ENCODE measurements at regions not wholly inside any gene's neighbourhood (a gene's known extent, or its start where the extent isn't known, plus 50 kb on each side); places are given as distances from the start of the nearest gene placed in this dataset.

DNA sequence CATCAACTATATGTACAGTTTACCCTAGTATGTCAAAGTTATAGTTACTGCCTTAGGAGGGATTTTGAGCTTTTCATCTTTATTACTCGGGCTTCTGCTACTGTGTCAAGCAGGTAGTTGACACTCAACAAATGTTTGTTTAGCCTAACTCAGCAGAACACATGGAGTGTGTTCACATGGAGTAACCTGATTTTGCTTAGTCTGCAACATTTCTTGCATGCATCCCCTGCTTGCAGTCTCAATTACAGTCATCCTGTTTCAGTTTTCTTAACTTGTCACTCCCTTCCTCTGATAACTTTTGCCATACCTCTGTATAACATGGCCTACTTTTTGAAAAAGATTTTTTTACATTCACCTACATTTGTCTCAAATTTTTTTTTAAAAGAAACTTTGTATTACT is 135.5 kb downstream of the NMUR2 start:
- DNase-seq: no peak

DNA sequence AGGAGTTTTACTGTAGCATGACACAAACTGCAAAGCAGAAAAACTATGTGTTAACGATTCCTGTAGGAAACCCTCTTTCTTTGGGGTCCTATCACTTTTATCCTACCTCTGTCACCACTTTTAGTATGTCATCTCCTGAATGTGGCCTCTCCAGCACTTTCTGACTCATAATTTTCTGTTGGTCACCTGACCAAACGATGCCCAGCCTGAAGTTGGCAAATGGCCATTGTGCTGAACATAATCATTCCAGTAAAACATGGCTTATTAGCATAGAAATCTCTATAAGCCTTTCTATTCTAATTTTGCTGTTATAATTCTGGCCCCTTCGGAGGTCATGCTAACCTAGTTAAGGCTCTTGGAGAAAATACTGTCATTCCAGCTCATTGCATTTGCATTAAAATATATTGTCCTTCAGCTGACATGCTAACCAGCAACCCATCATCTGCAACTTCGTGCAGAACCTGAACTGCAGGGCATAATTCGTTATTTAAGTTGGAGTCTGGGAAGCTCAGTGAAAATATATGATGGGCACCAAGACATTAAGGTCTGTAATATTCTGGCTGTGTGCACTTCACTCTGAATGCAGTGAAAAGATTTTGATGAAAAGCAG is 140.3 kb downstream of the NMUR2 start:
- DNase-seq: no peak

DNA sequence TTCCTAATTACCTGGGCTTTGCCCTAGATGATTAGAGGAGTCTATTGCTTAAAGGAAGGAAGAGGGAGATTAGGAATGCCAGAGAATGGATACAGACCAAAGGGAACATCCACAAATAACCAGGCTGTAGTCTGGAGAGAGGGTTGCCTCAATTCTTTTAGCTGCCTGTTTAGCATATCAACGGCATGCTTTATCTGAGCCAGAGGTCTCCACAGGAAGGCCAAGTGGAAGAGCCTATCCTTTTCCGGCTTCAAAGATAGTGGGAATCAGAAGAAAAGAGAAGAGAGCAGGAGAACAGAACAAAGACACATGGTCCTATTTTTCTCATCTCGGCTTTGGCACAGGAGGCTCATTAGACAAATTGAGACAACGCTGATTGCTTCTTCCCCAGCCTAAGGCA is 142.4 kb downstream of the NMUR2 start:
- no peak for DNase-seq

DNA sequence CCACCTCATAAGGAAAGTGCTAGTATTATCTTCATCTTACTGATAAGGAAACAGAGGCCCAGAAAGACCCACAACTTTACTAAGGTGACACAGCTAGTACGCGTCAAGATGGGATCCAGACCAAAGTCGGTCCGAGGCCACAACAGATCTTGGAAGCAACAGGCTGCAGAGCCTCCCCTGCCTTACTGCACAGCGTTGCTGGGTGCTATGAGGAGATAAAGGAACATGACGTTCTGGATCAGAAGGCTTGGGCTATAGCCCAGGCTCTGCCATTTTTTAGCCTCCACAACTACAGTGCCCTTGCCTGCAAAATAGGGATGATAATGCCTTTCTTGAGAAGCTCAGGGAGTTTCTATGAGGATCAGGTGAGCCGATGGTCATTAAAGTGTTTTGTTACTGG is 144.1 kb downstream of the NMUR2 start:
- no peak for DNase-seq

DNA sequence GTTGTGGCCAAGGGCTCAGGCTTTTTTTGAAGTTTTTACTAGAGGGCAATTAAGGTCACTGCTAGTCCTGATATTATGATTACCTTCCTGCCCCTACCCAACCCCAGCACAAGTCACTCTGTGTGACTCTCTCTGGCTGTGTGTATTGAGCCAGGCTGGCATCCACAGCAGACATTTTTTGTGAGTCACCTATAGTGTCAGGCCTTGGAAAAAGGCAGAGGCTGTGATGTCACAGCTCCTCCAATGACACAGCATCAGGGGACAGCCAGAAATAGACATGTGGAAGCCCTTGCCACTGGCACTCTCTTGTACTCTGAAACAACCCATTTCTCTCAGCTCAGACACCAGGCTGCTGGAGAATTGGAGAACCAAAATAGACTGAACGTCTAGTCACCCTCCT is 145.4 kb downstream of the NMUR2 start:
- DNase-seq: no peak

DNA sequence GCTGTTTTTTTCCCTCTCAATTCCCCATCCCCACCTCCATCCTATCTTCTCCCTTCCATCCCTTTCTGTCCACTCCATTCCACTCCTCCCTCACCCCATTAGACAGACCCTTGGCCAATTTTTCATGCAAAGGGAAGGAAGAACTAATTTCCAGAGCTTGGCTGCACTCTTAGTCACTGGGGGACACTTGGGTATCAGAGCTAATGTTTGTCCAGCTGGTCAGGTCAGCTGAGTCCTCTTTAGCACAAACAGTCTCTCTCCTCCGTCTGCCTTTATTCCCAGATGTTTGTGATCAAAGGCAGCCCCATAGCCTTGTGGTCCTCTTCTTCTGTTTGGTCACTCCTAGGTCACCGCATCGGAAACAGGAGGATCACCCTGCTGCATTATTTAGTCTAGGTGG is 148.5 kb downstream of the NMUR2 start:
- DNase-seq: no peak

- no peak for DNase-seq
These were observed 149.7 kb downstream of the NMUR2 start for GRCh38 chr5:152255411-152255810.

DNA sequence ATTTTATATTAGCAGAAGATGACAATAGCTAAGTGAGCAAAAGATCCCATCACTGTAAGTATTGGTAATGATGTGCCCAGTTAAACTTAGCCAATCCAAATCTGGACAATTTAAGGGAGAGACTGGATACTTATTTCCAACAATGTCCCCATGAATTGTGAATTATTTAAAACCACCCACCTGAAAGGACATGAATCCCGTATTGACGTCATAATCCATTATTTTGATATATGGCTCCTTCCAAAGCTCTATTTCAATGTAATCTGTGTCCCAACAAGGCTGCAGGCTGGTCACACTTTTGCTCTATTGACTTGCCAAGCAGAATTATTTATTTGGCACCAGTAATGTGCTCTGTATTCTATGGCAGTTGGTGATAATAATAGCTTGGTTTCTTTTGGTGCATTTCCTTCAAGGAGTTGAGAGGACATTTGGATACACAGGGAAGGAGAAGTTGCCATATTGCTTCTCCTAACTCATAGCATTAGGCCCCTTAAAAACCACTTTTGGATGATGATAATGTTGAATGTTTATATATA is 157.2 kb downstream of the NMUR2 start:
- DNase-seq: no peak

DNA sequence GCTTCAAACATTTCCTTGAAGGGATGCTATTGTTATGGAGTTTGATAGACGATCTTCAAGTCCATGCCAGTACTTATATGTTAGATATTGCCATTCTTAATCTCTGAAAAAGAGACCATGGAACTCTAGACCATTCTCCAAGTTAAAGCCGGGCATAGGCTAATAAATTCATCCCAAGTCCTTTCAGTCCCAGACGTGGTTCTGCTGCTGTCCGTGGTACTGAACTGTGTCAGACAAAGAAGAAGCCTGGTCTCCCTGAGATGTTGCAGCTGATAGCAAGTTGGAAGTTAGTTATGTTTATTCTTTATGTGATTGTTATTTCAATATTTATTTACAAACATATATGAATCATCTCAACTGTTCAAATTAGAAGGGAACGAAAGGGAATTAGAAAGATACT is 158.7 kb downstream of the NMUR2 start:
- DNase-seq: no peak

GRCh38 chr5:152237531-152237930 is 167.5 kb downstream of the NMUR2 start:
- no peak for DNase-seq

DNA sequence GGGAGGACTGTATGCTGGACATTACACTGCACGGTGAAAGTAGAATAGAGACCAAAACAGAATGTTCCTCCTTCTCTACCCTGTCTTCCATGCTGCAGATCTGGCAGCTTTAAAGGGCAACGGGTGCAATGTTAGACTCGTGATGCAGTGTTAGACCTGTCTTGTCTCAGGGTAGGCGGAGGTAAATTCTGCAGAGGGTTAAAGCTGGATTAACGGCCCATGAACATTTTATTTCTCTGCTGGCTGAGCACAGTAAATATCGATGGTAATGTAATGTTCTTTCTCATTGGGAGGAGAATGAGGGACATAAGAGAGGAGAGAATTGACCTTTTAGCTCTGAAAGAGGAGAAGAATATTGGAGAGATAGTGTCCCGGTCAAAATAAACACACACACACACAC is 178.9 kb downstream of the NMUR2 start:
- no peak for DNase-seq

DNA sequence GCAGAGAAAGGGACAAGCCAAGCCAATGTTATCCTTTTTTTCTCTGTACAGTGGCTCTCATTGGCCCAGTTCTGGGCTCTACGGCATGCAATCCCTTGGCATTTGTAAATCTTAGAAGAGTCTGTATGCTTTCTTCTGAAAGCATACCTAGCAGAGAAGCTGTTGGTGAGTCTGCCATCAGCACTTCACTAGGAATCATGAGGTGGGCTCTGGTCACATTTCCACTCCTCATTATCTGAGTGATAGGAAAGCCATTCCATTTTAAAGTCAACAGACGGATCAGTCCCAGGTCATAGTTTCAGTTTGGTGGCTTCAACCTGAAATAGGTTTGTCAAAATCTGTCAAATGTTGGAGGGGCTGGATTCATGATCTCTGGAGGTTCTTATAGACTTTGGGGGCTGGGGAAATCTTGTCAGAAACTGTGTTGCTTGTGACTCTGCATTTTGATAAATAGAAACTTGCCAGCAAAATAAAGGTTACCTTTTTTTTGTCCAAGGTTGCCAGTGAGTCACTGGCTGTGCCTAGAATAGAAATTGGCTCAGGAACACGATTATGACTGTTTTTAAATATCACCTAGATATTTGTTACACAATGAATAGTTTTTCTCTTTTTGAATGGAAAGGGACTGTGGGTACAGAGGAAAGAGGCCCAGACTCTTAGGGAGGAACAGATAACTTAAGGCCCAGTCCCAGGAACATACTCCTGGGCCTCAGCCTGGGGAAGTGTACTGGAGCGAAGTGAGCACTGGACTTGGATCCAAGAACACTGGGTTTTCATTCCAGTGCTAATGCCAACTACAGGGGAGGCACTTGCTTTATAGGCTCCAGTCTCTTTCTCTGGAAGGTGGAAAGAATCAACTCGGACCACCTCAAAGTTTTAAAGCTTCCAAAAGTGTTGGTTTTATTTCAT is 183.1 kb downstream of the NMUR2 start:
- no peak for DNase-seq

- DNase-seq: no peak
These were observed 186.4 kb downstream of the NMUR2 start for GRCh38 chr5:152218694-152219093.

DNA sequence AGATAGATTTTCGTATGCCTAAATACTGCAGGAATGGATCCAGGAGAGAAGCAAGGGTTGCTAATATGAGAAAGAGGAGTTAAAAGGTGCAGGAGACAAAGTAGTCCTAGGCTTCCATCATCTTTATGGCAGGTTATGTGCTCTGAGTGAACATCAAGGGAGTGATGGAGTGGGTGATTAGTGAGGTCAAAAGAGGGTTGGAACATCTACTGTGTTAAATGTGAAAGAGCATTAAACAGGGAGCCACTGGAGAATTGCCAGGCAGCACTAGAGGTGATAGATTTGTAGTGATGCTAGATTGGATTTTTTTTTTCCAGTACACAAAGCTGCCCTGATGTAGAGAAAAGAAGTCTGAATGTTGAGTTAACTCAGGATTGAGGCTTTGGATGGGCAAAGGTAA is 199.3 kb downstream of the NMUR2 start:
- DNase-seq: no peak

DNA sequence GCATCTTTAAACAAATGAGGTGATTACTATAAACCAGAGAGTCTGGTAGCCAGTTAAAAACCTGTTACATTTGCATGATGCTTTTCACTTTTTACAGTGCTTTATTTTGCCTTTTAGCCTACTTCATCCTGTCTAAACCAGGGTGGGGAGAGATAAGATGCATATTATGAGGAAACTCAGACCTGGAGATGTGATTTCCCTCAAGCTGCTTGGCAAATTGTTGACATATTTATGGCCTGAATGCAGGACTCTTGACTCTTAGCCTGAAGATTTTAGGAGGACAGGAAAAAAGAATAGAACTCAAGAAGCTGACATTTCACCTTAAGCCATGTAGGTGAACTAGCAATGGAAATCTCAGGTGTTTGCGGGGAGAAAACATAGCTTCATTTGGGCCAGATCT is 202.8 kb downstream of the NMUR2 start:
- DNase-seq: no peak

DNA sequence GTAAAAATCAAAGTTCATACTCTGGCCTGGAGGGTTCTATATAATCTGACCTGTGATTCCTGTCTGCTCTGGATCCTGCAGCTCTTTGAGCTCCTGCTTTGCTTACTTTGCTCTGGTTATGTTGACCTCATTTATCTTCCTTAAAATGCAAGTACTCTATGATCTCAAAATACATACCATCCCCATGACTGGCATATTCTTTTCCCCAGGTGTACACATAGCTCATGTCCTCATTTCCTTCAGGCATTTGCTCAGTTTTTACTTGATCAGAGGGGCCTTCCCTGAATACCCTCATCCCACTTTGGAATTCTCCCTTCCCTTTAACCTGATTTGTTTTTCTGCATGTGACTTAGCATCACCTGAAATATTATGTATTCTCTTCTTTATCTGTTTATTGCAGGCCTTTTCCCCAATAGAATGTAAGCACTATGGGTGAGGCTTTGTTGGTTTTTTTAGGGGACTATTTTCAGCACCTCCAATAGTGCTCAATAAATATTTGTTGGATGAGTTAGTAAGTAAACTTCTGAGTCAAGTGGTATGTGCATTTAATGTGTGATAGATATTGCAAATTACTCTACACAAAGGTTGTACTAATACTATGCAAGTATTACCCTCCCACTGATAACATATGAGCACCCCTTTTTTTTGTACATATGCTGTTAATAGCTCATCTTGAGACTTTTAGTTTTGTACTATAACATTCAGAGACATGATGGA is 211.5 kb downstream of the NMUR2 start:
- DNase-seq: no peak

GRCh38 chr5:152188251-152188650 is 216.8 kb downstream of the NMUR2 start:
- no peak for DNase-seq

- no peak for DNase-seq
These were observed 217.4 kb downstream of the NMUR2 start for GRCh38 chr5:152187668-152188067.

DNA sequence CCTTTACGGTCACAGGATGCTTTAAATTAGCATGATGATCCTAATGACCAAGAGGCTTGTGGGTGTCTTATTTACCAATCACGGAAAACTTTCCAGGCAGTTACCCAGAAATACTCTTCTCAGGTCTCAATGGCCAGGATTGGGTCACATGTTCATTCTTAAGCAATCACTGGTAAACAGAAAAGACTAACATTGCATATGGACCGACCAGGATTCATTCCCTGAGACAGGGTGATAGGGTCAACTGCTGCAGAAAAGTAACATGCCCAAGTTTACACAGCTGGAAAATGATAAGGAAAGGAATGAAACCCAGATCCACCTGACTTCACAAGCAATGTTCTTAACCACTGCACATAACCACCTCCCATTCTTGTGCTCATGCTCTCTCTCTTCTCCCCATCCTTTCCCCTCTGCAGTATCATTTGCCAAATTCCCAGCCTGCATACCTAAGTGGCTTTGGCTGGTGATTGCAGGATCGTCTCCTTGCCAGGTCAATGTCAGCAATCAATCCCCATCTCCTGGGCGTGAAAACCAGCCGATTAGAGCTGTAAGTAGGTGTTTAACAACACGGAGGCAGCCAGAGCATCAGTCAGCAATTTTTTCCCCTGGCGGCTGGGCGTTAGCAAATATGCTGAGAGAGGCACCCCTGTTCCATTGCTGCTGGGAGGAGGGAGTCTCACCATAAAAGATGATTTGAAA is 219.4 kb downstream of the NMUR2 start:
- DNase-seq: no peak

- no peak for DNase-seq
These were observed 220.8 kb downstream of the NMUR2 start for GRCh38 chr5:152184266-152184665.

- no peak for DNase-seq
These were observed 223.6 kb downstream of the NMUR2 start for GRCh38 chr5:152181461-152181860.

DNA sequence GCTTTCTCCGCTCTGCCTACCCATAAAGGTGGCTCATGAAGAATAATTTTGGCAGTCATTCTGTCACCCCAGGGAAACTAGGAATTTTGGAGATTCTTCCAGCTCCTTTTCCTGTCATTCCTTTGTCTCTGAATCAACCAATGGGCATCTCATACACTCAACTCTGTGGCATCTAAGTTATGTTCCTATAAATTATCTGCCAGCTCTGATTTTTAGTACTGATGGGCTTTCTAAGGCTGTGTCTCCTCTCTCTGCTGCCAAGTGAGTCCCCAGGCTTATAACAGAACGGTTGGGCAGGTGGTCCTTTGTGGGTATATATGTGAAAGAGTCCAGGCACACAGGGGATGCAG is 226.8 kb downstream of the NMUR2 start:
- no peak for DNase-seq
